NCI-H1930 (cell line): ENCODE measurements at regions not wholly inside any gene's neighbourhood (a gene's known extent, or its start where the extent isn't known, plus 50 kb on each side); places are given as distances from the start of the nearest gene placed in this dataset.
"Not testable (repeated sequence)": the region's sequence is repeated elsewhere in the genome, so short reads cannot be mapped to it uniquely, and the experiment has no call there.

Source experiments
- DNase-seq, 2 experiments: peaks; one replicate each; lab custom pipeline; 2025; lab: John Stamatoyannopoulos, UW

- DNase-seq: not testable (repeated sequence)
These were observed 530.1 kb downstream of the SLC6A15 start for GRCh38 chr12:84382486-84382885.

GRCh38 chr12:84376320-84376719 lies 536.3 kb downstream of the SLC6A15 start:
- DNase-seq: no peak

- no peak for DNase-seq
These were observed 537.0 kb downstream of the SLC6A15 start for GRCh38 chr12:84375449-84376170.

GRCh38 chr12:84362552-84362897 lies 550.1 kb downstream of the SLC6A15 start:
- DNase-seq: no peak

GRCh38 chr12:84361651-84362551 lies 550.7 kb downstream of the SLC6A15 start:
- no peak for DNase-seq

- DNase-seq: no peak
These were observed 555.3 kb downstream of the SLC6A15 start for GRCh38 chr12:84357314-84357713.

- no peak for DNase-seq
These were observed 556.4 kb downstream of the SLC6A15 start for GRCh38 chr12:84356224-84356623.

GRCh38 chr12:84355561-84355960 lies 557.0 kb downstream of the SLC6A15 start:
- DNase-seq: no peak

GRCh38 chr12:84348582-84348981 lies 564.0 kb downstream of the SLC6A15 start:
- no peak for DNase-seq

- DNase-seq: no peak
These were observed 571.0 kb downstream of the SLC6A15 start for GRCh38 chr12:84341467-84342193.

- DNase-seq: no peak
These were observed 576.4 kb downstream of the SLC6A15 start for GRCh38 chr12:84336231-84336630.

- DNase-seq: no peak
These were observed 582.7 kb downstream of the SLC6A15 start for GRCh38 chr12:84329938-84330337.

- DNase-seq: no peak
These were observed 596.7 kb downstream of the SLC6A15 start for GRCh38 chr12:84315926-84316325.

GRCh38 chr12:84313323-84313675 lies 599.3 kb downstream of the SLC6A15 start:
- DNase-seq: no peak

GRCh38 chr12:84308211-84308610 lies 604.4 kb downstream of the SLC6A15 start:
- no peak for DNase-seq

- DNase-seq: no peak
These were observed 607.5 kb downstream of the SLC6A15 start for GRCh38 chr12:84305144-84305543.

GRCh38 chr12:84294246-84294645 lies 618.4 kb downstream of the SLC6A15 start:
- no peak for DNase-seq

GRCh38 chr12:84290168-84290567 lies 622.4 kb downstream of the SLC6A15 start:
- DNase-seq: no peak

- no peak for DNase-seq
These were observed 634.6 kb downstream of the SLC6A15 start for GRCh38 chr12:84277986-84278385.

GRCh38 chr12:84276215-84276614 lies 636.4 kb downstream of the SLC6A15 start:
- no peak for DNase-seq

GRCh38 chr12:84272324-84272723 lies 640.3 kb downstream of the SLC6A15 start:
- DNase-seq: no peak

GRCh38 chr12:84270470-84271140 lies 642.0 kb downstream of the SLC6A15 start:
- DNase-seq: no peak
